ENCODE measurements at regions not wholly inside any gene's neighbourhood (a gene's known extent, or its start where the extent isn't known, plus 50 kb on each side); places are given as distances from the start of the nearest gene placed in this dataset.

GRCh38 chr6:21500314-21501020 lies 93.1 kb upstream of the SOX4 start:
- DNase-seq (peak in 2 of 3 donors; percentile 22 to 38), ATAC-seq (ENCODE audit: insufficient read depth, low FRiP score) (no peak)
- 72 to 76% methylated on average over 5 of the region's 5 CpGs for WGBS, 2 donors
- Histone ChIP-seq H3K36me3 (ENCODE audit: control insufficient read depth in 4 of 4, insufficient read depth in 4 of 4, low read length in 4 of 4) (no peaks in the 10 kb centered on the region), H3K27ac (ENCODE audit: low read depth in 1 of 2, low read length in 1 of 2) (no peak overlapping the region), H3K4me3 (no peak overlapping the region), H3K9me3 (ENCODE audit: control insufficient read depth in 4 of 4, insufficient read depth in 3 of 4, low read length in 3 of 4) (peaks cover 0 to 2% (median 0%) of the 10 kb centered on the region in 4 donors), H3K4me1 (ENCODE audit: control insufficient read depth in 5 of 5, insufficient read depth in 5 of 5, low read length in 5 of 5) (peaks cover 2 to 14% (median 5%) of the 10 kb centered on the region in 5 donors), H3K9ac (ENCODE audit: insufficient read depth in 1 of 2, low read length in 2 of 2) (no peak overlapping the region), H3K27me3 (ENCODE audit: control insufficient read depth in 3 of 3, insufficient read depth in 3 of 3, low read length in 2 of 3) (no peaks in the 10 kb centered on the region)
- no peak for TF ChIP-seq CTCF (IDR thresholded peaks at IDR 0.05; ENCODE audit: control extremely low read depth, extremely low read depth)

GRCh38 chr6:21501021-21501354 lies 92.6 kb upstream of the SOX4 start:
- 85 to 93% methylated on average over 3 of the region's 3 CpGs for WGBS, 2 donors
- peaks cover 1 to 9% (median 3%) of the 10 kb centered on the region in 5 donors for H3K4me1 ChIP-seq (ENCODE audit: control insufficient read depth in 5 of 5, insufficient read depth in 5 of 5, low read length in 5 of 5)
- no peaks in the 10 kb centered on the region for H3K36me3 ChIP-seq (ENCODE audit: control insufficient read depth in 4 of 4, insufficient read depth in 4 of 4, low read length in 4 of 4)
- peak in 1 of 3 donors; percentile 14 for DNase-seq
- H3K9ac ChIP-seq (ENCODE audit: insufficient read depth in 1 of 2, low read length in 2 of 2): no peak overlapping the region
- H3K9me3 ChIP-seq (ENCODE audit: control insufficient read depth in 4 of 4, insufficient read depth in 3 of 4, low read length in 3 of 4): peaks cover 0 to 2% (median 0%) of the 10 kb centered on the region in 4 donors
- TF ChIP-seq CTCF (IDR thresholded peaks at IDR 0.05; ENCODE audit: control extremely low read depth, extremely low read depth): no peak
- ATAC-seq (ENCODE audit: insufficient read depth, low FRiP score): no peak
- H3K27ac ChIP-seq (ENCODE audit: low read depth in 1 of 2, low read length in 1 of 2): no peak overlapping the region
- H3K27me3 ChIP-seq (ENCODE audit: control insufficient read depth in 3 of 3, insufficient read depth in 3 of 3, low read length in 2 of 3): no peaks in the 10 kb centered on the region
- H3K4me3 ChIP-seq: no peak overlapping the region

GRCh38 chr6:21501815-21502214 lies 91.7 kb upstream of the SOX4 start:
- no peaks in the 10 kb centered on the region for H3K36me3 ChIP-seq (ENCODE audit: control insufficient read depth in 4 of 4, insufficient read depth in 4 of 4, low read length in 4 of 4)
- no peak overlapping the region for H3K9ac ChIP-seq (ENCODE audit: insufficient read depth in 1 of 2, low read length in 2 of 2)
- peaks cover 0 to 2% (median 0%) of the 10 kb centered on the region in 4 donors for H3K9me3 ChIP-seq (ENCODE audit: control insufficient read depth in 4 of 4, insufficient read depth in 3 of 4, low read length in 3 of 4)
- WGBS, 2 donors: 91 to 92% methylated on average over 1 of the region's 1 CpG
- TF ChIP-seq CTCF (IDR thresholded peaks at IDR 0.05; ENCODE audit: control extremely low read depth, extremely low read depth): no peak
- no peak overlapping the region for H3K27ac ChIP-seq (ENCODE audit: low read depth in 1 of 2, low read length in 1 of 2)
- H3K4me3 ChIP-seq: no peak overlapping the region
- DNase-seq (no peak), ATAC-seq (ENCODE audit: insufficient read depth, low FRiP score) (no peak)
- no peaks in the 10 kb centered on the region for H3K27me3 ChIP-seq (ENCODE audit: control insufficient read depth in 3 of 3, insufficient read depth in 3 of 3, low read length in 2 of 3)
- peaks cover 0 to 4% (median 2%) of the 10 kb centered on the region in 5 donors for H3K4me1 ChIP-seq (ENCODE audit: control insufficient read depth in 5 of 5, insufficient read depth in 5 of 5, low read length in 5 of 5)

- no peaks in the 10 kb centered on the region for H3K27me3 ChIP-seq (ENCODE audit: control insufficient read depth in 3 of 3, insufficient read depth in 3 of 3, low read length in 2 of 3)
- H3K4me3 ChIP-seq: no peak overlapping the region
- peaks cover 0 to 2% (median 0%) of the 10 kb centered on the region in 4 donors for H3K9me3 ChIP-seq (ENCODE audit: control insufficient read depth in 4 of 4, insufficient read depth in 3 of 4, low read length in 3 of 4)
- H3K4me1 ChIP-seq (ENCODE audit: control insufficient read depth in 5 of 5, insufficient read depth in 5 of 5, low read length in 5 of 5): peaks cover 0 to 4% (median 2%) of the 10 kb centered on the region in 5 donors
- DNase-seq (no peak), ATAC-seq (ENCODE audit: insufficient read depth, low FRiP score) (no peak)
- 95 to 97% methylated on average over 1 of the region's 1 CpG for WGBS, 2 donors
- H3K9ac ChIP-seq (ENCODE audit: insufficient read depth in 1 of 2, low read length in 2 of 2): no peak overlapping the region
- no peak for TF ChIP-seq CTCF (IDR thresholded peaks at IDR 0.05; ENCODE audit: control extremely low read depth, extremely low read depth)
- H3K36me3 ChIP-seq (ENCODE audit: control insufficient read depth in 4 of 4, insufficient read depth in 4 of 4, low read length in 4 of 4): no peaks in the 10 kb centered on the region
- no peak overlapping the region for H3K27ac ChIP-seq (ENCODE audit: low read depth in 1 of 2, low read length in 1 of 2)
These were observed 90.9 kb upstream of the SOX4 start for GRCh38 chr6:21502682-21503081.

All from lung (tissue), 11 donors.